Lower leg skin (tissue), 3 donors: ENCODE measurements at regions not wholly inside any gene's neighbourhood (a gene's known extent, or its start where the extent isn't known, plus 50 kb on each side); places are given as distances from the start of the nearest gene placed in this dataset.

Experiments used
- POLR2A ChIP-seq, 2 donors: fragments of 450-650 bp; IDR thresholded peaks; one replicate each; pipeline ENCODE4 v1.6.1; 2016 to 2017; ENCODE audit warnings: antibody characterized with exemption in 2 of 2, mild to moderate bottlenecking in 1 of 2, moderate library complexity in 1 of 2
- TF ChIP-seq, protein P1 (sequence below), 3 donors: fragments of 450-650 bp; IDR thresholded peaks; one replicate each; pipeline ENCODE4 v1.5.1; 2016; ENCODE audit warnings: antibody characterized with exemption in 3 of 3, mild to moderate bottlenecking in 3 of 3, moderate library complexity in 2 of 3

DNA sequence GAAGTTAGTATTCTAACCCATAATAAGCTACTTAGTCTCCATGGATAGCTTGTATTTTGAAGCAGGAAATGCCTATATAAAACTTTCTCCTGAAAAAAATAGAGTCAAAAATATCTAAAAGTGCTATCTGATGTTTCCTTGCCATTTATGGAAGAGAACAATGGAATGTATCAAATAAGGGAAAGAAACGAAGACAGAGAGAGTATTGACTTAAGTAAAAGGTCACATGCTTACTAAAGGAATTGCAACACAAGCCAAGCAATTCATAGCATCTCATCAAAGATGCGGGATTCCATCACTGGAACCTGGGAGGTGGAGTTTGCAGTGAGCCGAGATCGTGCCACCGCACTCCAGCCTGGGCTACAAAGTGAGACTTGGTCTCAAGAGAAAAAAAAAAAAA is 112.9 kb upstream of the DTNBP1 start:
- TF ChIP-seq, protein P1, sequence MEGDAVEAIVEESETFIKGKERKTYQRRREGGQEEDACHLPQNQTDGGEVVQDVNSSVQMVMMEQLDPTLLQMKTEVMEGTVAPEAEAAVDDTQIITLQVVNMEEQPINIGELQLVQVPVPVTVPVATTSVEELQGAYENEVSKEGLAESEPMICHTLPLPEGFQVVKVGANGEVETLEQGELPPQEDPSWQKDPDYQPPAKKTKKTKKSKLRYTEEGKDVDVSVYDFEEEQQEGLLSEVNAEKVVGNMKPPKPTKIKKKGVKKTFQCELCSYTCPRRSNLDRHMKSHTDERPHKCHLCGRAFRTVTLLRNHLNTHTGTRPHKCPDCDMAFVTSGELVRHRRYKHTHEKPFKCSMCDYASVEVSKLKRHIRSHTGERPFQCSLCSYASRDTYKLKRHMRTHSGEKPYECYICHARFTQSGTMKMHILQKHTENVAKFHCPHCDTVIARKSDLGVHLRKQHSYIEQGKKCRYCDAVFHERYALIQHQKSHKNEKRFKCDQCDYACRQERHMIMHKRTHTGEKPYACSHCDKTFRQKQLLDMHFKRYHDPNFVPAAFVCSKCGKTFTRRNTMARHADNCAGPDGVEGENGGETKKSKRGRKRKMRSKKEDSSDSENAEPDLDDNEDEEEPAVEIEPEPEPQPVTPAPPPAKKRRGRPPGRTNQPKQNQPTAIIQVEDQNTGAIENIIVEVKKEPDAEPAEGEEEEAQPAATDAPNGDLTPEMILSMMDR (IDR thresholded peaks at IDR 0.05), result no peak
- TF ChIP-seq POLR2A (IDR thresholded peaks at IDR 0.05), result no peak
